GM19372 (cell line): ENCODE measurements at regions not wholly inside any gene's neighbourhood (a gene's known extent, or its start where the extent isn't known, plus 50 kb on each side); places are given as distances from the start of the nearest gene placed in this dataset.

ENCODE experiments used
- ATAC-seq: cut with Tn5 transposase; IDR thresholded peaks from one replicate; pipeline ENCODE4 v1.9.1; 2021; ENCODE audit warnings: mild to moderate bottlenecking, low read depth, moderate library complexity; ENCODE audit not compliant: unreplicated experiment

- no peak for ATAC-seq
Measured at GRCh38 chr3:147987549-147987948, 578.4 kb downstream of the ZIC1 start.

- no peak for ATAC-seq
Measured at GRCh38 chr3:147989344-147989743, 580.2 kb downstream of the ZIC1 start.

- no peak for ATAC-seq
Measured at GRCh38 chr3:148002705-148003205, 593.6 kb downstream of the ZIC1 start.

- ATAC-seq = no peak
Measured at GRCh38 chr3:148004331-148004730, 595.2 kb downstream of the ZIC1 start.

- no peak for ATAC-seq
Measured at GRCh38 chr3:148005456-148005855, 596.3 kb downstream of the ZIC1 start.

- no peak for ATAC-seq
Measured at GRCh38 chr3:148006508-148006907, 597.3 kb downstream of the ZIC1 start.

- ATAC-seq = no peak
Measured at GRCh38 chr3:148008591-148008990, 599.4 kb downstream of the ZIC1 start.

GRCh38 chr3:148020861-148021260, 611.7 kb downstream of the ZIC1 start:
- no peak for ATAC-seq

GRCh38 chr3:148021381-148021780, 612.2 kb downstream of the ZIC1 start:
- ATAC-seq = no peak

GRCh38 chr3:148023994-148024393, 614.8 kb downstream of the ZIC1 start:
- ATAC-seq = no peak

- no peak for ATAC-seq
Measured at GRCh38 chr3:148026009-148026588, 616.9 kb downstream of the ZIC1 start.

GRCh38 chr3:148030975-148031374, 621.8 kb downstream of the ZIC1 start:
- ATAC-seq = no peak

GRCh38 chr3:148034353-148034752, 625.2 kb downstream of the ZIC1 start:
- ATAC-seq = no peak

- ATAC-seq = no peak
Measured at GRCh38 chr3:148036331-148036876, 627.2 kb downstream of the ZIC1 start.

- ATAC-seq = no peak
Measured at GRCh38 chr3:148042663-148043445, 633.7 kb downstream of the ZIC1 start.

GRCh38 chr3:148044151-148044550, 635.0 kb downstream of the ZIC1 start:
- no peak for ATAC-seq

- no peak for ATAC-seq
Measured at GRCh38 chr3:148054999-148055398, 642.7 kb upstream of the AGTR1 start.

GRCh38 chr3:148062590-148062989, 635.1 kb upstream of the AGTR1 start:
- no peak for ATAC-seq

- ATAC-seq = no peak
Measured at GRCh38 chr3:148066802-148067201, 630.9 kb upstream of the AGTR1 start.

GRCh38 chr3:148068466-148068865, 629.2 kb upstream of the AGTR1 start:
- no peak for ATAC-seq

- ATAC-seq = no peak
Measured at GRCh38 chr3:148070041-148070440, 627.7 kb upstream of the AGTR1 start.
